GM20000 (cell line): ENCODE measurements at regions not wholly inside any gene's neighbourhood (a gene's known extent, or its start where the extent isn't known, plus 50 kb on each side); places are given as distances from the start of the nearest gene placed in this dataset.

Experiments
- DNase-seq: peaks from one replicate; pipeline ENCODE4 v3.0.0; 2012; ENCODE audit warnings: low spot score
- CTCF ChIP-seq: IDR thresholded peaks from 2 replicates; pipeline ENCODE4 v1.5.1; 2012; ENCODE audit warnings: mild to moderate bottlenecking, control low read depth; ENCODE audit errors: extremely low read depth, missing control alignments

DNA sequence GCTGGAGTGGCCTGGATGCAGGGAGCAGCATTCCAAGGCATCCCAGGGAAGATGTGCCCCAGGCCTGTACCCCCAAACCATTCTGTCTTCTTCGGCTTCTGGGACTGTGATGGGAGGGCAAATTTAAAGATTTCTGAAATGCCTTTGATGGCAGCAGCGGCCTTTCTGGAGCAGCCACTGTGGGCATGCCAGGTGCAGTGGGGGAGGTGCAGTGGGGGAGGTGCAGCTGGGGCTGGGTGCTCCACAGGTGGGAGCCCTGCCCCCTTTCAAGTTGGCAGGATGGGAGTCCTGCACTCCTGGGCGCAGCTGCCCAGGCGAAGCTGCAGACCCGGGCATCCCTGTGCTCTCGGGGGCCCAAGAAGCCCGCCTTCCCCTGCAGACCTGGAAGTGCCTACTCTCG lies 293.5 kb upstream of the MOCS1 start:
- DNase-seq: no peak
- no peak for TF ChIP-seq CTCF

- no peak for DNase-seq
- TF ChIP-seq CTCF: no peak
These were observed 288.1 kb upstream of the MOCS1 start for GRCh38 chr6:40222354-40222753.

- no peak for DNase-seq
- no peak for TF ChIP-seq CTCF
These were observed 285.5 kb upstream of the MOCS1 start for GRCh38 chr6:40219799-40220198.

GRCh38 chr6:40210628-40211056 lies 276.4 kb upstream of the MOCS1 start:
- TF ChIP-seq CTCF: no peak
- no peak for DNase-seq

DNA sequence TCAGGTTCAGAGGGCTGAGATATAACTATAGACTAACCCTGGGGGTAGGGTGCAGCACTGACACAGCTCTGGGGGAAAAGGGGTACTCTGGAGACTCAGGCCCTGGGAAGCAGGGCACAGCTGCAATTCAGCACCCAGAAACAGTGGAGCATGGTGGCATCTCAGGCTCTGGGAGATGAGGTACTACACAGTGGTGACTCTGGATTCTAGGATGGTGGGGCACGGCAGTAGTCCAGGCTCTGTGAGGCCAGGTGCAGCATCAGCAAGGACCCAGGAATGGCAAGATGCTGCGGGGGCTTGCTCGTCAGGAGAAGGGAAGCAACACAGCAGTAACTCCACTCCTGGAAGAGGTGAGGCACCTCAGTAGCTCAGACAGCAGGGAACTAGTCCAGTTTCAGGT lies 271.5 kb upstream of the MOCS1 start:
- DNase-seq: no peak
- TF ChIP-seq CTCF: no peak

DNA sequence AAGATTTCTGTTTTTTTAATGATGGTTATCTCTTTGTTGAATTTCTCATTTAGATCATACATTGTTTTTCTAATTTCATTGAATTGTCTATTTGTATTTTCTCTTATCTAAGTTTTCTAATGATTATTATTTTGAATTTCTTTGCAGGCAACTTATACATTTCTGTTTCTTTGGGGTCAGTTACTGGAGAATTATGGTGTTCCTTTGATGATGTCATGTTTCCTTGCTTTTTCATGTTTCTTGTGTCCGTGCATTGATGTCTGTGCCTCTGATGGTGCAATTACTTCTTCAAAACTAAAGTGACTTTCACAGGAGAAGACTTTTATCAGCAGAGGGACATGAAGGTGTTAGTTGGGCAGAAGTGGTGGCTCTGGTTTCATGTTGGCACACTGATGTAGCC lies 270.7 kb upstream of the MOCS1 start:
- DNase-seq: no peak
- TF ChIP-seq CTCF: no peak

GRCh38 chr6:40197371-40197770 lies 263.1 kb upstream of the MOCS1 start:
- no peak for DNase-seq
- no peak for TF ChIP-seq CTCF

- no peak for TF ChIP-seq CTCF
- DNase-seq: no peak
These were observed 261.9 kb upstream of the MOCS1 start for GRCh38 chr6:40196135-40196518.
